Effector CD8-positive, alpha-beta T cell (primary cell): ENCODE measurements at regions not wholly inside any gene's neighbourhood (a gene's known extent, or its start where the extent isn't known, plus 50 kb on each side); places are given as distances from the start of the nearest gene placed in this dataset.

Experiments
- DNase-seq: peaks from one replicate; lab custom pipeline; 2025; lab: John Stamatoyannopoulos, UW

GRCh38 chr2:41847744-41848441 is 199.9 kb upstream of the PKDCC start:
- DNase-seq, result no peak

GRCh38 chr2:41851554-41851953 is 196.3 kb upstream of the PKDCC start:
- no peak for DNase-seq

- no peak for DNase-seq
These were observed 194.2 kb upstream of the PKDCC start for GRCh38 chr2:41853427-41854191.

- DNase-seq, result no peak
These were observed 193.6 kb upstream of the PKDCC start for GRCh38 chr2:41854227-41854626.

GRCh38 chr2:41856946-41857345 is 190.9 kb upstream of the PKDCC start:
- DNase-seq, result no peak

GRCh38 chr2:41859615-41860514 is 188.0 kb upstream of the PKDCC start:
- no peak for DNase-seq

GRCh38 chr2:41863062-41863461 is 184.8 kb upstream of the PKDCC start:
- no peak for DNase-seq

GRCh38 chr2:41865263-41865662 is 182.6 kb upstream of the PKDCC start:
- no peak for DNase-seq

GRCh38 chr2:41867553-41867952 is 180.3 kb upstream of the PKDCC start:
- DNase-seq, result no peak

- peak; percentile 53 for DNase-seq
These were observed 178.1 kb upstream of the PKDCC start for GRCh38 chr2:41869542-41870264.

- DNase-seq, result no peak
These were observed 177.6 kb upstream of the PKDCC start for GRCh38 chr2:41870265-41870585.

- no peak for DNase-seq
These were observed 176.7 kb upstream of the PKDCC start for GRCh38 chr2:41871080-41871479.

GRCh38 chr2:41872646-41873045 is 175.2 kb upstream of the PKDCC start:
- no peak for DNase-seq

GRCh38 chr2:41873102-41874031 is 174.5 kb upstream of the PKDCC start:
- no peak for DNase-seq

GRCh38 chr2:41877114-41877678 is 170.6 kb upstream of the PKDCC start:
- no peak for DNase-seq

GRCh38 chr2:41878056-41878455 is 169.8 kb upstream of the PKDCC start:
- DNase-seq, result no peak

GRCh38 chr2:41878716-41879234 is 169.0 kb upstream of the PKDCC start:
- no peak for DNase-seq

GRCh38 chr2:41879235-41879916 is 168.4 kb upstream of the PKDCC start:
- DNase-seq, result no peak

- no peak for DNase-seq
These were observed 167.1 kb upstream of the PKDCC start for GRCh38 chr2:41880561-41881243.
